H9 (cell line): ENCODE measurements at regions not wholly inside any gene's neighbourhood (a gene's known extent, or its start where the extent isn't known, plus 50 kb on each side); places are given as distances from the start of the nearest gene placed in this dataset.

Source experiments
- DNase-seq: peaks from one replicate; pipeline ENCODE4 v3.0.0-alpha.2; 2017
- H2AFZ ChIP-seq: one replicate; pipeline ENCODE4 v1.6.1; 2013; ENCODE audit warnings: mild to moderate bottlenecking, low read length, control low read depth, moderate library complexity
- H2AK5ac ChIP-seq: 2 replicates; pipeline ENCODE4 v1.6.1; 2013; ENCODE audit warnings: low read length, control low read depth, mixed read lengths; ENCODE audit not compliant: insufficient read length
- H2BK120ac ChIP-seq: one replicate; pipeline ENCODE4 v1.6.1; 2013; ENCODE audit warnings: low read depth, mild to moderate bottlenecking, low read length, control low read depth, inconsistent platforms; ENCODE audit not compliant: poor library complexity, severe bottlenecking
- H2BK12ac ChIP-seq: 2 replicates; pipeline ENCODE4 v1.6.1; 2013; ENCODE audit warnings: low read length, control low read depth, mixed read lengths, low read depth; ENCODE audit not compliant: insufficient read length
- H2BK15ac ChIP-seq: 2 replicates; pipeline ENCODE4 v1.6.1; 2013; ENCODE audit warnings: low read depth, low read length, control low read depth
- H2BK20ac ChIP-seq: one replicate; pipeline ENCODE4 v1.6.1; 2013; ENCODE audit warnings: low read depth, mild to moderate bottlenecking, low read length, control low read depth, inconsistent platforms; ENCODE audit not compliant: poor library complexity, severe bottlenecking
- H2BK5ac ChIP-seq: 2 replicates; pipeline ENCODE4 v1.6.1; 2013; ENCODE audit warnings: low read length, control low read depth, mixed read lengths; ENCODE audit not compliant: insufficient read length
- H3K14ac ChIP-seq: 2 replicates; pipeline ENCODE4 v1.6.1; 2013; ENCODE audit warnings: low read length, control low read depth; ENCODE audit not compliant: insufficient read depth
- H3K18ac ChIP-seq: 2 replicates; pipeline ENCODE4 v1.6.1; 2013; ENCODE audit warnings: low read depth, mild to moderate bottlenecking, mixed read lengths, low read length, control low read depth; ENCODE audit not compliant: insufficient read length
- H3K23ac ChIP-seq: 2 replicates; pipeline ENCODE4 v1.6.1; 2013; ENCODE audit warnings: low read length, control low read depth, mixed read lengths, low read depth; ENCODE audit not compliant: insufficient read length
- H3K23me2 ChIP-seq: 2 replicates; pipeline ENCODE4 v1.6.1; 2013; ENCODE audit warnings: low read depth, mild to moderate bottlenecking, mixed read lengths, low read length, control low read depth; ENCODE audit not compliant: insufficient read length, poor library complexity, severe bottlenecking
- H3K27ac ChIP-seq: 2 replicates; pipeline ENCODE4 v1.5.1; 2013; ENCODE audit warnings: low read length, control low read depth, mixed read lengths, low read depth; ENCODE audit not compliant: insufficient read length
- H3K27me3 ChIP-seq: 2 replicates; pipeline ENCODE4 v1.6.1; 2013; ENCODE audit warnings: low read length, control low read depth, inconsistent platforms; ENCODE audit not compliant: insufficient read depth
- H3K4ac ChIP-seq: 2 replicates; pipeline ENCODE4 v1.6.1; 2013; ENCODE audit warnings: low read depth, mild to moderate bottlenecking, control low read depth, inconsistent platforms, low read length, moderate library complexity
- H3K4me1 ChIP-seq: 2 replicates; pipeline ENCODE4 v1.6.1; 2013; ENCODE audit warnings: low read length, control low read depth, inconsistent platforms; ENCODE audit not compliant: insufficient read depth
- H3K4me2 ChIP-seq: 2 replicates; pipeline ENCODE4 v1.6.1; 2013; ENCODE audit warnings: low read length, control low read depth, mixed read lengths; ENCODE audit not compliant: insufficient read length, insufficient read depth
- H3K56ac ChIP-seq: 2 replicates; pipeline ENCODE4 v1.6.1; 2013; ENCODE audit warnings: low read depth, mild to moderate bottlenecking, mixed read lengths, low read length, control low read depth; ENCODE audit not compliant: insufficient read length
- H3K79me1 ChIP-seq: 2 replicates; pipeline ENCODE4 v1.6.1; 2013; ENCODE audit warnings: low read depth, mild to moderate bottlenecking, moderate library complexity, low read length, control low read depth, inconsistent platforms; ENCODE audit not compliant: insufficient read depth, poor library complexity, severe bottlenecking
- H3K79me2 ChIP-seq: 2 replicates; pipeline ENCODE4 v1.6.1; 2013; ENCODE audit warnings: low read length, control low read depth, inconsistent platforms; ENCODE audit not compliant: insufficient read depth
- H3K9ac ChIP-seq: 2 replicates; pipeline ENCODE4 v1.6.1; 2013; ENCODE audit warnings: low read length, control low read depth, mixed read lengths; ENCODE audit not compliant: insufficient read length; ENCODE audit errors: extremely low read depth
- H3K9me3 ChIP-seq: one replicate; pipeline ENCODE4 v1.6.1; 2013; ENCODE audit warnings: low read depth, low read length, inconsistent platforms; ENCODE audit not compliant: control insufficient read depth
- H3T11ph ChIP-seq: one replicate; pipeline ENCODE4 v1.6.1; 2013; ENCODE audit warnings: mild to moderate bottlenecking, low read length, control low read depth, inconsistent platforms
- H4K20me1 ChIP-seq: one replicate; pipeline ENCODE4 v1.6.1; 2013; ENCODE audit not compliant: control insufficient read depth, insufficient read length, insufficient read depth
- H4K5ac ChIP-seq: 2 replicates; pipeline ENCODE4 v1.6.1; 2013; ENCODE audit warnings: low read depth, mild to moderate bottlenecking, mixed read lengths, low read length, control low read depth; ENCODE audit not compliant: insufficient read length
- H4K8ac ChIP-seq: replicated peaks from 2 replicates; pipeline ENCODE4 v1.6.1; 2013; ENCODE audit warnings: low read length, control low read depth, mixed read lengths, low read depth; ENCODE audit not compliant: insufficient read length
- H4K91ac ChIP-seq: 2 replicates; pipeline ENCODE4 v1.6.1; 2013; ENCODE audit warnings: low read depth, mild to moderate bottlenecking, moderate library complexity, mixed read lengths, low read length, control low read depth; ENCODE audit not compliant: insufficient read length
- H3K27ac Mint-ChIP-seq, 3 experiments: 2 replicates in 2 of 3; 3 replicates in 1 of 3; pipeline ENCODE4 v1.8.0; 2020 to 2021; ENCODE audit warnings: mixed read lengths in 3 of 3, mild to moderate bottlenecking in 1 of 3, moderate library complexity in 1 of 3
- H3K27me3 Mint-ChIP-seq: 2 replicates; pipeline ENCODE4 v1.8.0; 2021; ENCODE audit warnings: low read depth, mild to moderate bottlenecking, moderate library complexity, mixed read lengths
- H3K36me3 Mint-ChIP-seq, 3 experiments: 2 replicates in 2 of 3; 3 replicates in 1 of 3; pipeline ENCODE4 v1.8.0; 2020 to 2021; ENCODE audit warnings: low read depth in 3 of 3, mixed read lengths in 3 of 3; ENCODE audit not compliant: insufficient read depth in 1 of 3
- H3K4me1 Mint-ChIP-seq, 2 experiments: 2 replicates each; pipeline ENCODE4 v1.8.0; 2020; ENCODE audit warnings: mixed read lengths in 2 of 2
- H3K4me3 Mint-ChIP-seq, 2 experiments: 2 replicates in 1 of 2; 3 replicates in 1 of 2; pipeline ENCODE4 v1.8.0; 2020 to 2021; ENCODE audit warnings: mild to moderate bottlenecking in 2 of 2, mixed read lengths in 2 of 2, moderate library complexity in 1 of 2
- H3K9me3 Mint-ChIP-seq, 2 experiments: 2 replicates in 1 of 2; 3 replicates in 1 of 2; pipeline ENCODE4 v1.8.0; 2020; ENCODE audit warnings: mild to moderate bottlenecking in 2 of 2, mixed read lengths in 2 of 2, moderate library complexity in 1 of 2
- CTCF ChIP-seq: fragments of 200-600 bp; sonication (generic); conservative IDR thresholded peaks from 3 replicates; pipeline ENCODE4 v1.8.0; 2021; ENCODE audit warnings: antibody characterized with exemption, mild to moderate bottlenecking
- WGBS: extraction: QIAGEN DNeasy Blood & Tissue Kit; methylation state at CpG from one replicate; pipeline ENCODE4 v1.1.7; 2013; ENCODE audit warnings: missing lambda C conversion rate, low lambda C conversion rate, mixed read lengths; ENCODE audit not compliant: insufficient read length; ENCODE audit errors: extremely low coverage; 5-methylcytosine and 5-hydroxymethylcytosine counted together

GRCh38 chr11:76723548-76723947 lies 53.0 kb upstream of the LRRC32 start:
- H3K14ac ChIP-seq, result no peak overlapping the region
- H2BK120ac ChIP-seq, result no peak overlapping the region
- no peaks in the 10 kb centered on the region for H3K23me2 ChIP-seq
- H3K4ac ChIP-seq, result no peak overlapping the region
- no peak overlapping the region for H2BK15ac ChIP-seq
- H2AFZ ChIP-seq, result no peak overlapping the region
- no peaks in the 10 kb centered on the region for H3K36me3 Mint-ChIP-seq
- H3K79me2 ChIP-seq, result no peaks in the 10 kb centered on the region
- H3K4me2 ChIP-seq, result no peak overlapping the region
- H3K9me3 ChIP-seq, result no peaks in the 10 kb centered on the region
- H2AK5ac ChIP-seq, result no peak overlapping the region
- no peaks in the 10 kb centered on the region for H4K20me1 ChIP-seq
- H3K27me3 ChIP-seq, result no peaks in the 10 kb centered on the region
- TF ChIP-seq CTCF, result no peak
- no peak overlapping the region for H3K23ac ChIP-seq
- no peak overlapping the region for H4K91ac ChIP-seq
- no peak overlapping the region for H2BK20ac ChIP-seq
- H3K4me3 Mint-ChIP-seq, result no peak overlapping the region
- H3K27me3 Mint-ChIP-seq, result peaks cover 34% of the 10 kb centered on the region
- H3K18ac ChIP-seq, result no peak overlapping the region
- no peaks in the 10 kb centered on the region; a peak in 2 of 5 replicates for H3K9me3 Mint-ChIP-seq
- no peak for DNase-seq
- WGBS, result no CpG with 5 or more reads among the region's 1 CpG
- no peak overlapping the region for H3K27ac ChIP-seq
- H4K5ac ChIP-seq, result no peak overlapping the region
- no peaks in the 10 kb centered on the region for H3K79me1 ChIP-seq
- H3K4me1 Mint-ChIP-seq, result peaks cover 7 to 14% of the 10 kb centered on the region in 2 experiments
- no peak overlapping the region for H3T11ph ChIP-seq
- no peaks in the 10 kb centered on the region for H3K4me1 ChIP-seq
- H2BK12ac ChIP-seq, result no peak overlapping the region
- no peak overlapping the region for H3K9ac ChIP-seq
- H3K56ac ChIP-seq, result no peak overlapping the region
- no peak overlapping the region for H3K27ac Mint-ChIP-seq
- H4K8ac ChIP-seq, result no peak overlapping the region
- H2BK5ac ChIP-seq, result no peak overlapping the region
